ENCODE measurements at regions not wholly inside any gene's neighbourhood (a gene's known extent, or its start where the extent isn't known, plus 50 kb on each side); places are given as distances from the start of the nearest gene placed in this dataset.

DNA sequence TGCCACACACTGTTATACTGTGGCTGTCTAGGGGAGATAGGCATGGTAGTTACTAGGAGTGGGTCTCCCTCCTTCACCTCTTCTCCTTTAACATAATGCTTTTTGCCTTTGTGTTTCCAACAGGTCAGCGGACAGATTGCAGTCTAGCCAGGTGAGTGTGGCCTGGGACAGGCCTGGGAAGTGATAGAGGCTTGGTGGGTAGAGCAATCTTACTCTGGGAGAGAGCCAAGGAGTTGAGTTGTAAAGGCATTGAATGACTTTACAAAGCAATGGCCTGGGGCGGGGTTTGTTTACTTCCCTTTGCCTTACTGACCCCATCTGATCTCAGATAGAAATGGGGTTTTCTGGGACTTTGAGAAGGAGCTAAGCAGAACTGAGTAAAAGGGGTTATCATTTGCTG is 51.0 kb upstream of the IKBKE start:
- TF ChIP-seq, protein P1, sequence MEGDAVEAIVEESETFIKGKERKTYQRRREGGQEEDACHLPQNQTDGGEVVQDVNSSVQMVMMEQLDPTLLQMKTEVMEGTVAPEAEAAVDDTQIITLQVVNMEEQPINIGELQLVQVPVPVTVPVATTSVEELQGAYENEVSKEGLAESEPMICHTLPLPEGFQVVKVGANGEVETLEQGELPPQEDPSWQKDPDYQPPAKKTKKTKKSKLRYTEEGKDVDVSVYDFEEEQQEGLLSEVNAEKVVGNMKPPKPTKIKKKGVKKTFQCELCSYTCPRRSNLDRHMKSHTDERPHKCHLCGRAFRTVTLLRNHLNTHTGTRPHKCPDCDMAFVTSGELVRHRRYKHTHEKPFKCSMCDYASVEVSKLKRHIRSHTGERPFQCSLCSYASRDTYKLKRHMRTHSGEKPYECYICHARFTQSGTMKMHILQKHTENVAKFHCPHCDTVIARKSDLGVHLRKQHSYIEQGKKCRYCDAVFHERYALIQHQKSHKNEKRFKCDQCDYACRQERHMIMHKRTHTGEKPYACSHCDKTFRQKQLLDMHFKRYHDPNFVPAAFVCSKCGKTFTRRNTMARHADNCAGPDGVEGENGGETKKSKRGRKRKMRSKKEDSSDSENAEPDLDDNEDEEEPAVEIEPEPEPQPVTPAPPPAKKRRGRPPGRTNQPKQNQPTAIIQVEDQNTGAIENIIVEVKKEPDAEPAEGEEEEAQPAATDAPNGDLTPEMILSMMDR (conservative IDR thresholded peaks at IDR 0.05), result no peak
- TF ChIP-seq ZFX (IDR thresholded peaks at IDR 0.05), result no peak
